Gastrocnemius medialis (tissue), 4 donors: ENCODE measurements at regions not wholly inside any gene's neighbourhood (a gene's known extent, or its start where the extent isn't known, plus 50 kb on each side); places are given as distances from the start of the nearest gene placed in this dataset.

ENCODE experiments used
- ATAC-seq, 2 donors: fragments of 150-250 bp; one replicate each; pipeline ENCODE4 v1.9.1; 2016
- DNase-seq, 2 donors: peaks; one replicate each; pipeline ENCODE4 v3.0.0-alpha.2; 2019
- H3K27ac ChIP-seq, 4 donors: fragments of 200-600 bp; sonication (generic); 1 replicate in 1 of 4; 2 replicates in 3 of 4; pipeline ENCODE4 v1.5.1; 2016 to 2018; ENCODE audit warnings: mild to moderate bottlenecking in 2 of 4, moderate library complexity in 1 of 4
- H3K27me3 ChIP-seq, 3 donors: fragments of 200-600 bp; sonication (generic) in 2 of 3; 1 replicate in 1 of 3; 2 replicates in 2 of 3; pipeline versions ENCODE4 v1.5.1 to v1.6.0; 2016 to 2019; ENCODE audit warnings: mild to moderate bottlenecking in 1 of 3, moderate library complexity in 1 of 3
- H3K36me3 ChIP-seq, 2 donors: fragments of 200-600 bp; sonication (generic) in 1 of 2; one replicate each; pipeline ENCODE4 v1.5.1; 2017 to 2018
- H3K4me1 ChIP-seq, 2 donors: fragments of 200-600 bp; sonication (generic) in 1 of 2; one replicate each; pipeline ENCODE4 v1.5.1; 2016 to 2017; ENCODE audit warnings: mild to moderate bottlenecking in 2 of 2
- H3K4me3 ChIP-seq, 4 donors: fragments of 200-600 bp; sonication (generic) in 3 of 4; 1 replicate in 1 of 4; 2 replicates in 3 of 4; pipeline ENCODE4 v1.5.1; 2016 to 2019; ENCODE audit warnings: mild to moderate bottlenecking in 2 of 4
- H3K9me3 ChIP-seq, 3 donors: fragments of 200-600 bp; sonication (generic) in 2 of 3; 1 replicate in 1 of 3; 2 replicates in 2 of 3; pipeline ENCODE4 v1.5.1; 2016 to 2019
- CTCF ChIP-seq, 5 experiments: fragments of 450-650 bp in 3 of 5; fragments of 200-600 bp in 2 of 5; sonication (generic) in 2 of 5; IDR thresholded peaks in 4 of 5; conservative IDR thresholded peaks in 1 of 5; 1 replicate in 4 of 5; 2 replicates in 1 of 5; pipeline ENCODE4 v1.5.1; 2016 to 2019; ENCODE audit warnings: antibody characterized with exemption in 5 of 5, mild to moderate bottlenecking in 3 of 5, moderate library complexity in 3 of 5
- POLR2A ChIP-seq, 2 donors: fragments of 450-650 bp; IDR thresholded peaks; one replicate each; pipeline ENCODE4 v1.6.1; 2017; ENCODE audit warnings: antibody characterized with exemption in 2 of 2, mild to moderate bottlenecking in 2 of 2, moderate library complexity in 2 of 2
- in situ Hi-C, 4 donors: fragments of 200-750 bp; cut with MboI; loops; one replicate each; pipeline versions ENCODE4 v1.15.0 to v1.8.0; 2017; ENCODE audit warnings: low sequenced_read_pairs in 4 of 4
- intact Hi-C: fragments of 100-400 bp; cut with DNase I; formaldehyde crosslinking; loops from one replicate; pipeline ENCODE4 v1.15.1; 2023; ENCODE audit warnings: low total_unique reads

GRCh38 chr6:25022140-25022553 is 86.4 kb upstream of the RIPOR2 start:
- in situ Hi-C loops, result no loop called here
- ATAC-seq (no peak), DNase-seq (no peak)
- intact Hi-C loops, result no loop called here
- Histone ChIP-seq H3K27me3 (no peaks in the 10 kb centered on the region), H3K4me1 (no peaks in the 10 kb centered on the region), H3K27ac (no peak overlapping the region), H3K36me3 (no peaks in the 10 kb centered on the region), H3K9me3 (no peaks in the 10 kb centered on the region), H3K4me3 (no peak overlapping the region)
- no peak for TF ChIP-seq POLR2A (IDR thresholded peaks at IDR 0.05)
- no peak for TF ChIP-seq CTCF (IDR thresholded peaks at IDR 0.05 in 4 of 5, conservative IDR thresholded peaks at IDR 0.05 in 1 of 5)

GRCh38 chr6:25023781-25024180 is 88.0 kb upstream of the RIPOR2 start:
- Histone ChIP-seq H3K27ac (no peak overlapping the region), H3K36me3 (no peaks in the 10 kb centered on the region), H3K9me3 (no peaks in the 10 kb centered on the region), H3K4me1 (no peaks in the 10 kb centered on the region), H3K27me3 (no peaks in the 10 kb centered on the region), H3K4me3 (no peak overlapping the region)
- DNase-seq, result no peak
- intact Hi-C loops, result no loop called here
- in situ Hi-C loops, result no loop called here
- TF ChIP-seq POLR2A (IDR thresholded peaks at IDR 0.05) (no peak), CTCF (IDR thresholded peaks at IDR 0.05 in 4 of 5, conservative IDR thresholded peaks at IDR 0.05 in 1 of 5) (no peak)
- ATAC-seq, result no peak

- intact Hi-C loops (no loop called here), in situ Hi-C loops (no loop called here)
- no peak overlapping the region for H3K4me3 ChIP-seq
- H3K27ac ChIP-seq, result no peak overlapping the region
- TF ChIP-seq CTCF (IDR thresholded peaks at IDR 0.05 in 4 of 5, conservative IDR thresholded peaks at IDR 0.05 in 1 of 5), result no peak
- no peak for TF ChIP-seq POLR2A (IDR thresholded peaks at IDR 0.05)
- no peaks in the 10 kb centered on the region for H3K4me1 ChIP-seq
- ATAC-seq, result no peak
- H3K36me3 ChIP-seq, result no peaks in the 10 kb centered on the region
- H3K9me3 ChIP-seq, result no peaks in the 10 kb centered on the region
- DNase-seq, result no peak
- no peaks in the 10 kb centered on the region for H3K27me3 ChIP-seq
Observed at GRCh38 chr6:25024821-25025220, 89.1 kb upstream of the RIPOR2 start.

- no peak for ATAC-seq
- Histone ChIP-seq H3K4me1 (no peaks in the 10 kb centered on the region), H3K36me3 (no peaks in the 10 kb centered on the region), H3K9me3 (no peaks in the 10 kb centered on the region), H3K27me3 (no peaks in the 10 kb centered on the region), H3K27ac (no peak overlapping the region), H3K4me3 (no peak overlapping the region)
- in situ Hi-C loops (no loop called here), intact Hi-C loops (no loop called here)
- no peak for DNase-seq
- TF ChIP-seq POLR2A (IDR thresholded peaks at IDR 0.05) (no peak), CTCF (IDR thresholded peaks at IDR 0.05 in 4 of 5, conservative IDR thresholded peaks at IDR 0.05 in 1 of 5) (no peak)
Observed at GRCh38 chr6:25025248-25025918, 89.6 kb upstream of the RIPOR2 start.

- intact Hi-C loops (no loop called here), in situ Hi-C loops (no loop called here)
- DNase-seq (no peak), ATAC-seq (no peak)
- Histone ChIP-seq H3K27me3 (no peaks in the 10 kb centered on the region), H3K27ac (no peak overlapping the region), H3K4me3 (no peak overlapping the region), H3K4me1 (no peaks in the 10 kb centered on the region), H3K9me3 (no peaks in the 10 kb centered on the region), H3K36me3 (no peaks in the 10 kb centered on the region)
- TF ChIP-seq POLR2A (IDR thresholded peaks at IDR 0.05), result no peak
- TF ChIP-seq CTCF (IDR thresholded peaks at IDR 0.05 in 4 of 5, conservative IDR thresholded peaks at IDR 0.05 in 1 of 5), result no peak
Observed at GRCh38 chr6:25025919-25026301, 90.2 kb upstream of the RIPOR2 start.
